ENCODE measurements at regions not wholly inside any gene's neighbourhood (a gene's known extent, or its start where the extent isn't known, plus 50 kb on each side); places are given as distances from the start of the nearest gene placed in this dataset.

GRCh38 chr12:92624236-92624635 lies 78.6 kb upstream of the PLEKHG7 start:
- no peak for TF ChIP-seq ZNF274 (IDR thresholded peaks at IDR 0.05; ENCODE audit: low read depth, low read length)
- TF ChIP-seq YY1 (IDR thresholded peaks at IDR 0.05; ENCODE audit: insufficient read depth, insufficient read length), result no peak
